NCI-H460 (cell line): ENCODE measurements at regions not wholly inside any gene's neighbourhood (a gene's known extent, or its start where the extent isn't known, plus 50 kb on each side); places are given as distances from the start of the nearest gene placed in this dataset.
A peak's percentile ranks its signal among the peaks of the same experiment; 100 is the strongest.
"Not testable (repeated sequence)": the region's sequence is repeated elsewhere in the genome, so short reads cannot be mapped to it uniquely, and the experiment has no call there.

ENCODE experiments used
- DNase-seq: peaks from one replicate; pipeline ENCODE4 v3.0.0-alpha.2; 2016; ENCODE audit warnings: low read depth; ENCODE audit errors: extremely low read depth

GRCh38 chr11:81634483-81634882 lies 1099.2 kb downstream of the FAM181B start:
- DNase-seq = no peak

GRCh38 chr11:81602508-81602907 lies 1131.2 kb downstream of the FAM181B start:
- DNase-seq = no peak

GRCh38 chr11:81596704-81597103 lies 1137.0 kb downstream of the FAM181B start:
- DNase-seq = no peak

DNA sequence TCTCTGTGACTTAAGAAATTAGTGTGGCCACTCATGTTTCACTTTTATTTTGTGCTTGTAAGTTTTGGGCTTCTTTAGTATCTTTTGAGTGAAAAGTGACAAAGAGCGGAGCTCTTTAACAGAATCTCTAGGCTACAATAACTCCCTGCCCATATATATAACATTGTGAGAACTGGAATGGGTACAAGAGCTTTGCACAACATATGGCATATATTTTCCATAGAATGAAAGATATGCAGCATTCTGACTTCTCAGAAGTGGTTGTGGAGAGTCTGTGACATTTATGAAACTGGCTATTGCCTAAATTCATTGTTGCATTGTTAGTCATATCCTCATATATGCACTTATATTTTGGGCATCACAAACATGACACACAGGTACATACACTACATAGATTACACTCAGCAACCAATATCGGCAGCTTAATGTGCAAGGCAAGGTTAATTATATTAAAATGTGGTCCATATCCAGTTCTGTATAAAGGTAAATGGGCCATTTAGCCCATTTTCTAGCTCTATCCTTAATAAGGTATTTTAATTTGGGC lies 1148.2 kb downstream of the FAM181B start:
- DNase-seq = no peak

DNA sequence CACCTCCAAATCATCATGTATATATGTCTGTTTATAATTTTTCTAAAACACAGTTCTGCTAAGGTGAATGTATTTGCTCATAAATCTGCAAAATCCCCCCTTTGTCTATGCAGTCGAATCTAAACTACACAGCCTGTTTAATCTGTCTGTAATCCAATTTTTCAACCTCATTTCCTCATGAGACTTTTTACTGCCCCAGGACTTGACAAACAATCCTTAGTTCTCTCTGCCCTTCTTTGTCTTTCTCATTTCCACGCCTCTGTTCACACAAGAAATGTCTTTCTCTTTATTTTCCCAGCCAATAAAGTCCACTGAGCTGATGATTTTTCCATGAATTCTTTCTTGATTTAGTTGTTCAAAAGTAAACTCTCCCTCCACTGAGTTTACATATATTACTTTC lies 1154.3 kb downstream of the FAM181B start:
- no peak for DNase-seq

DNA sequence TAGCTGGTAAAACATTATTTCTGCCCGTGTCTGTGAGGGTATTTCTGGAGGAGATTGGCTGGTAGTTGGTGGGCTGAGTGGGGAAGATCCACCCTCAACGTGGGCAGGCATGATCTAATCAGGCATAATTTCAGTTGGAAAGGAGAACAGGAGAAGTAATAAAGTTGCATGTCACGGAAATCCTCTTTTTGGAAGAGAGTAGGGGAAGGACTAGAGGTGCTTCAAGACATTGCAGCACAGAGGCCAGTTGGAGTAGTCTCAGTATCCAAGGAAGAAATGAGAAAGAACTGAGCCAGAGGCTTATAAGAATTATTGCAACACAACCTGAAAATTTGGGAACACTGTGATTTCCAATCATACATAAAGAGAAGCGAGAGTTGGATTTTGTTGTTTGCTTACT lies 1155.1 kb downstream of the FAM181B start:
- DNase-seq = no peak

DNA sequence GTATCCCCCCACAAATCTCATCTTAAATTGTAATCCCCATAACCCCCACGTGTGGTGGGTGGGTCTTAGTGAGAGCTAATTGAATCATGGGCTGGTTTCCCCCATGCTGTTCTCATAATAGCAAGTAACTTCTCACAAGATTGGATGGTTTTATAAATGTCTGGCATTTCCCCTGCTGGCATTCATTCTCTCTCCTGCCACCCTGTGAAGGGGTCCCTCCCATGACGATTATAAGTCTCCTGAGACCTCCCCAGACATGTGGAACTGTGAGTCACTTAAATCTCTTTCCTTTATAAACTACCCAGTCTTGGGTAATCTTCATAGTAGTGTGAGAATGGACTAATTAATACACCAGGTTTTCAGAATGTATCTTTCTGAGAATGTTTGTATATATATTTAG lies 1159.4 kb downstream of the FAM181B start:
- DNase-seq = no peak

DNA sequence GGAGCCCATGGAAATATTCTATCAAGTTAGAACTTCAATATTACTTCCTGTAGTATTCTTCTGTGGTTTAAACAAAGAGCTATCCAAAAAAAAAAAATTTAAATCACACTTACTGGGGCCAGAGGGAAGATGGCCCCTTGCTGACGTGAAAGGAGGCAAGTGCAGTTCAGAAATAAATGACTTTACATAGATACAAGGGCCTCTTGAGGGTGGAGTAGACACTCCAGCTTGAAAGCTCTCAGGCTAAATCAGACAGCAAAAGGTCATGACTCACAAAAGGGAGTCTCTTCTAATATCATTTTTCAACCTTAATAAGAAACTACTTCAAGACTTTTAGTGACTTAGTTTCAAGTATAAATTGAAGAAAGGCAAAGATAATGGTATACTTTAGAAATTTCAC lies 1160.3 kb downstream of the FAM181B start:
- DNase-seq = no peak

DNA sequence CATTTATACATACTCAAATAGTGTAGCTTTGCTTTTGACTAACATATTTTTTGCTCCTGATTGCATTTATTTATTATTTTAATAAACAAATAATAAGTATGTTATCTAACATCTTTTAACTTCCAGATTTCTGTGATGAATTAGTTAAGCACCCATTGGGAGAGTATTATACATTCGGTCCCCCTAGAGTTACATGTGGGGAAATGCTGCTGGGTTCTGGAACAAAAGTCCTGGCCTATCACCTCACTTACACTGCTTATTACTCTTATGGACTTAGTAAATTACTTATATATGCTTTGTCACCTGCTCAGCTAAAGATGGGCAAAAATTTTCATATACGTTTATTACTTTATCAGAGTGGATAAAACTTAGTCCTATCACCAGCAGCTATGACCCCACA lies 1163.0 kb downstream of the FAM181B start:
- no peak for DNase-seq

GRCh38 chr11:81569999-81570398 lies 1163.7 kb downstream of the FAM181B start:
- DNase-seq = no peak

GRCh38 chr11:81568918-81569317 lies 1164.7 kb downstream of the FAM181B start:
- no peak for DNase-seq

DNA sequence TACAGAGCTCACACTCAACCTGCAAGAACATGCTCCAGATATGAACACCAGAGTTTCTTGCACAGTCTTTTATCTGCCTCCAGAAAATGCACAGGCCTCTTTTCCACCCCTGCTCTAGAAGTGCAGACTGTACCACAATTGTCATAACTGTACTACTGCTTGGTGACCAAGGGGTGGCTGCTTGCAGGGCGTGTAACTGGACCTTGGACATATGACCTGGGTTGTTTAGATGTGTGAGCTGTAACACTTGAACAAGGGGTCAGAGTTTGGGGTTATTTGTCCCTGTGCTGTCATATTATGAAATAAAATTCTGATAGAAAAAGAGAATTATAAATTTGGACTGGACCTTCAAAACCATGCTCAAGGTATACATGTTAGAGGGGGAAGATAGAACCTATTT lies 1185.5 kb downstream of the FAM181B start:
- no peak for DNase-seq

DNA sequence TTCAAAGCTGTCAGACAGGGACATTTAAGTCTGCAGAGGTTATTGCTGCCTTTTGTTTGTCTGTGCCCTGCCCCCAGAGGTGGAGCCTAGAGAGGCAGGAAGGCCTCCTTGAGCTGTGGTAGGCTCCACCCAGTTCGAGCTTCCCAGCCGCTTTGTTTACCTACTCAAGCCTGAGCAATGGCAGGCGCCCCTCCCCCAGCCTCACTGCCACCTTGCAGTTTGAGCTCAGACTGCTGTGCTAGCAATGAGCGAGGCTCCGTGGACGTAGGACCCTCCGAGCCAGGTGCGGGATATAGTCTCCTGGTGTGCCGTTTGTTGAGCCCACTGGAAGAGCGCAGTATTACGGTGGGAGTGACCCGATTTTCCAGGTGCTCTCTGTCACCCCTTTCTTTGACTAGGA lies 1193.9 kb downstream of the FAM181B start:
- DNase-seq = not testable (repeated sequence)

DNA sequence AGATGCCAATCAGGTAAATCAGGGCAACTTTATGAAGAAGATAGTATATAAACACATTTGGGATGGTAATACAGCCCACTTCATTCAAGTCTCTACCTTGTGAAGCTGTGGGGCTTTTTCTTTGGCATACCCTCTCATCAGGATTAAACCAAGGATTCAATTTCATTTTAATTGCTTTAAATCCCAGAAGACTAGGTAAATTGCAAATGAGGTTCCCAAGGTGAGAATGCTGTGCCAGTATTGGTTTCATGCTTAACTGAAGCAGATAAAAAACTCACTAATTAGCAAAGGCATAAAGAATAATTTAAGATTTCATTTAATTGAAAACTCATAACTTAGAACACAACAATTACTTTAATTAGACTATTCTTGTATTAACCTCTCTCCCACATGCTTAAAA lies 1218.1 kb downstream of the FAM181B start:
- no peak for DNase-seq

GRCh38 chr11:81497202-81497804 lies 1236.4 kb downstream of the FAM181B start:
- DNase-seq = peak; percentile 27

GRCh38 chr11:81496601-81497000 lies 1237.1 kb downstream of the FAM181B start:
- no peak for DNase-seq

DNA sequence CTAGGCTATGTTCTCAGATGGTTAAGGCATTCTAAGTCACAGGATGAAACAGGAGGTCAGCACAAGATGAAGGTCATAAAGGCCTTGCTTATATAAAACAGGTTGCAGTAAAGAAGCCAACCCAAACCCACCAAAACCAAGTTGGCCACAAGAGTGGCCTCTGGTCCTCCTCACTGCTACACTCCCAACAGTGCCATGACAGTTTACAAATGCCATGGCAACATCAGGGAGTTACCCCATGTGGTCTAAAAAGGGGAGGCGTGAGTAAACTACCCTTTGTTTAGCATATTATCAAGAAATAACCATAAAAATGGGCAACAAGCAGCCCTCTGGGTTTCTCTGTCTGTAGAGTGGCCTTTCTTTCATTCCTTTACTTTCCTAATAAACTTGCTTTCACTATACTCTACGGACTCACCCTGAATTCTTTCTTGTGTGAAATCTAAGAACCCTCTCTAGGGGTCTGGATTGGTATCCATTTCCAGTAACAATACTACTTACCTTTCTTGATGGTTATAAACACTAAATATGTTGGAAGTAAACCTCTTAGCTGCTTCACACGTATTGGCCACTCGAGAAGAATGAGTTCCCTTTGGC lies 1237.9 kb downstream of the FAM181B start:
- no peak for DNase-seq

GRCh38 chr11:81494431-81494830 lies 1239.2 kb downstream of the FAM181B start:
- DNase-seq = no peak

DNA sequence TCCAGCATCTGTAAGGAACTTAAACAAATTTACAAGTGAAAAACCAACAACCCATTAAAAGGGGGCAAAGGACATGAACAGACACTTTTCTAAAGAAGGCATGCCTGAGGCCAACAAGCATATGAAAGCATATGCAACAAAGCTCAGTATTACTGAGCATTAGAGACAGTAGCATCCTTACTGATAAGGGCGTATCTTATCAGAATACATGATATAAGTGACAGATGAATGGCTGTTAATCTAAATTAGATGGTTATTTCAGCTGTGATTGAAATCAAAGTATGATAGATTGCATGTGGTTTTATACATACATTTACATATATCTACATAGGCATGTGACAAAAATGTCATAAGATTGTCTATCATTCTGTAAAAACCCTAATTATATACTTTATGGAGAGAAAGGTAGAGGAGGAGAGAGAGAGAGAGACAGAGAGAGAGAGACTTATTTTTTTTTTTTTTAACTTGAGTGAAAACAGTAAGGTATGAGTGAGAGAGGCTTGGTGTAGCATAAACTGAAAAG lies 1240.7 kb downstream of the FAM181B start:
- DNase-seq = no peak

DNA sequence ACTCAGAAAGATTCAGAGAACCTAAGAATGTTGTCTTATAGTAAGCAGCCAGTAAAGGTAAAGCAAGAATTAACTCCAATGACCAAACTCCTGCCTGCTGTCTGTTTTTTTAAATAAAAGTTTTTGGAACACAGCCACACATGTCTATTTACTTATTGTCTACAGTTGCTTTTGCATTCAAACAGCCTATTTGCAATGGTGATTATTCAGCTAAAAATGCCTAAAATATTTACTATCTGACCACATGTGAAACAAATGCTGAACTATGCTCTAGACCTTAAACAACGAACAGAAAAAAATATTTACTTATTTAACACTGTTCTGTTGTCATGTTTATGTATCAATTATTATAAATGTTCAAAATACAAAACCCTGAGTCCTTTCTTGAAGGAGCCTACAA lies 1246.6 kb downstream of the FAM181B start:
- DNase-seq = no peak

DNA sequence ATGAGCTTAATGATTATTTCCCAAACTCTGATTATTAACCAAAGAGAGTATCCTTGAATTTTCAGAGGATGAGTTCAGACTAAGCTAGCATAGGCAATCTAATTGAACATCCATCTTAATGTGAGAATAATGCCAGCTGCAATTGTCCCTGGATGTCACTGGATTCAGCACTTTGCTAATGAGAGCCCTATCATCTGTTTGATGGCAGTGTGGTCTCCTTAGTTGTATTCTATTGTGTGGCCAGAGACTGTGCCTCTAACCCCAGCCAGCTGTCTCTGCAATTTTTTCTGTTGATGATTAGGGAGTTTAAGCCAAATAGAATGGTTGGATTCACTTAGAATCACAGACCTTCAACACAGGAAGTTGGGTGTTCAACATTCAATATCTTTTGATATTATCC lies 1249.5 kb downstream of the FAM181B start:
- DNase-seq = no peak

GRCh38 chr11:81477277-81477676 lies 1256.4 kb downstream of the FAM181B start:
- DNase-seq = no peak
